Ovary (tissue), 7 donors: ENCODE measurements at regions not wholly inside any gene's neighbourhood (a gene's known extent, or its start where the extent isn't known, plus 50 kb on each side); places are given as distances from the start of the nearest gene placed in this dataset.

ENCODE experiments used
- DNase-seq, 5 donors: peaks; one replicate each; pipeline ENCODE4 v3.0.0-alpha.2; 2019 to 2020
- H3K27ac ChIP-seq, 2 donors: fragments of 200-600 bp; one replicate each; pipeline versions ENCODE4 v1.5.1 to v1.8.0; 2019 to 2022
- H3K27me3 ChIP-seq: fragments of 200-600 bp; one replicate; pipeline ENCODE4 v1.8.0; 2022
- H3K36me3 ChIP-seq: fragments of 200-600 bp; sonication (generic); one replicate; pipeline ENCODE4 v1.5.1; 2019
- H3K4me1 ChIP-seq: one replicate; pipeline ENCODE4 v1.8.1; 2013; ENCODE audit warnings: mild to moderate bottlenecking, moderate library complexity; ENCODE audit not compliant: insufficient read depth
- H3K4me3 ChIP-seq: fragments of 200-600 bp; sonication (generic); one replicate; pipeline ENCODE4 v1.5.1; 2017
- H3K9me3 ChIP-seq, 2 donors: fragments of 200-600 bp in 1 of 2; sonication (generic) in 1 of 2; one replicate each; pipeline versions ENCODE4 v1.5.1 to v1.8.1; 2013 to 2019; ENCODE audit warnings: mild to moderate bottlenecking in 1 of 2, moderate library complexity in 1 of 2
- EP300 ChIP-seq: sonication (generic); formaldehyde crosslinking; IDR thresholded peaks from one replicate; pipeline ENCODE4 v1.6.1; 2017; ENCODE audit warnings: antibody characterized with exemption
- POLR2A ChIP-seq: fragments of 450-650 bp; IDR thresholded peaks from one replicate; pipeline ENCODE4 v1.6.1; 2017; ENCODE audit warnings: antibody characterized with exemption, mild to moderate bottlenecking, moderate library complexity
- WGBS, 3 donors: extraction: QIAGEN DNeasy Blood & Tissue Kit in 1 of 3; methylation state at CpG; one replicate each; pipeline versions ENCODE4 v1.1.5 to v1.1.7; 2013 to 2017; 5-methylcytosine and 5-hydroxymethylcytosine counted together
- intact Hi-C, 4 donors: fragments of 100-400 bp; cut with DNase I; formaldehyde crosslinking; loops; one replicate each; pipeline versions ENCODE4 v1.11.0 to v1.15.1; 2022 to 2023
- TF ChIP-seq, protein P1 (sequence below), 3 donors: fragments of 450-650 bp in 2 of 3; fragments of 200-600 bp in 1 of 3; IDR thresholded peaks; one replicate each; pipeline versions ENCODE4 v1.5.1 to v1.8.0; 2016 to 2022; ENCODE audit warnings: antibody characterized with exemption in 3 of 3, mild to moderate bottlenecking in 1 of 3
- donor health status: DM: no; HTN: no; CAD: no; lungs with moderate emphysema.
- donor health status: DM: no; HTN: no; CAD: no.
- donor health status: Bipolar disorder and iron deficiency.
- donor health status: DM: no; HTN: no; CAD: no.
- donor health status: DM: yes; HTN: yes; CAD: no.

DNA sequence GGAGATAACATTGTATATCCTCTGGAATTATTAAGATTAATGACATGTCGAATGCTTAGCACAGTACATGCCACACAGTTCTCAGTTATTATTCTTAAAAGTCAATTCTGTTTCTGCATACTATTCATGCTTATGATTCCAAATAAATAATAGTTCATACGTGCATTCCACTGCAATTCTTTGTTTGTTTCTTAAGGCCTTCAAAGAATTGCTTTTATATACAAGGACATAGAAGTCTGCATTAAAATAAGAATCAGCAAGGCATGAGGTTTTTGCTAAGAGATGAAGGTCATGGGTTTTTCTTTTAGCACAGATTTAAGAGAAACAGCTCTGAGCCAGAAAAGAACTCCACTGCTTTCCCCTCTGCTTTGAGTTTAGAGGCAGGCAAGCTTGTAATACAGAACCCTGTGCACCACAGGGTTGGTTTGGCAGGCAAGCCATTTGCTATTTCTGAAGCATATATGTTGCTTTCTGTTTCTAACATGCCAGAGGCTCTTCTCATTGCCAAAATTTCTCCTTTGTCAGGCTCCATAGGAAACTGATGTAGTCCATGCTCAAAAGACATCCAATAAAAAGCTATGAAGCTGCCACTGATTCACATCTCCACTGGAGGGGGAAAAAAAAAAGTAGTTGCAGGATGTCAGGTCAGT, 420.6 kb upstream of the TYRP1 start:
- H3K27me3 ChIP-seq = no peaks in the 10 kb centered on the region
- H3K36me3 ChIP-seq = no peaks in the 10 kb centered on the region
- WGBS, 3 donors = 16 to 25% (median 19%) methylated on average over 2 of the region's 2 CpGs

DNA sequence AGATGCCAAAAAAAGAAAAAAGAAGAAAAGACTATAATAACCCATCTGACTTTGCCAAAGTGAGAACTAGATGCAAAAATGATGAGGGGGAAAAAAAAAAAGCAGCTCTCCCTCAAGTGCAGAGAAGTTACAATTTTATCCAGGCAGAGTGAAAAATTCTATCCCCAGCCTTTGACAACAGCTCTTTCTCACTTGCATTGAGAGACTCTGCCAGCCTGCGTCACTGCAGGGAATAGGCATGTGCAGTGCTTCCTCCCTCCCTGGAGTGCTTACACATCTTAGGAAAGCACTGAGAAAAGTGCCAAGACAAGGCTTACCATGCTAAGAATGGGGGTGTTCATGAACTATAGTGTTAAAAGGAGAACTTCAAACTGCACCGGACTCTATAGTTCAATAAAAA, 418.6 kb upstream of the TYRP1 start:
- DNase-seq = no peak

More for the DNA sequence above, 420.6 kb upstream of the TYRP1 start:
- TF ChIP-seq EP300 (no peak), POLR2A (no peak)
- TF ChIP-seq, protein P1, sequence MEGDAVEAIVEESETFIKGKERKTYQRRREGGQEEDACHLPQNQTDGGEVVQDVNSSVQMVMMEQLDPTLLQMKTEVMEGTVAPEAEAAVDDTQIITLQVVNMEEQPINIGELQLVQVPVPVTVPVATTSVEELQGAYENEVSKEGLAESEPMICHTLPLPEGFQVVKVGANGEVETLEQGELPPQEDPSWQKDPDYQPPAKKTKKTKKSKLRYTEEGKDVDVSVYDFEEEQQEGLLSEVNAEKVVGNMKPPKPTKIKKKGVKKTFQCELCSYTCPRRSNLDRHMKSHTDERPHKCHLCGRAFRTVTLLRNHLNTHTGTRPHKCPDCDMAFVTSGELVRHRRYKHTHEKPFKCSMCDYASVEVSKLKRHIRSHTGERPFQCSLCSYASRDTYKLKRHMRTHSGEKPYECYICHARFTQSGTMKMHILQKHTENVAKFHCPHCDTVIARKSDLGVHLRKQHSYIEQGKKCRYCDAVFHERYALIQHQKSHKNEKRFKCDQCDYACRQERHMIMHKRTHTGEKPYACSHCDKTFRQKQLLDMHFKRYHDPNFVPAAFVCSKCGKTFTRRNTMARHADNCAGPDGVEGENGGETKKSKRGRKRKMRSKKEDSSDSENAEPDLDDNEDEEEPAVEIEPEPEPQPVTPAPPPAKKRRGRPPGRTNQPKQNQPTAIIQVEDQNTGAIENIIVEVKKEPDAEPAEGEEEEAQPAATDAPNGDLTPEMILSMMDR (IDR thresholded peaks at IDR 0.05) = no peak
- Histone ChIP-seq H3K4me1 (no peaks in the 10 kb centered on the region), H3K4me3 (no peak overlapping the region), H3K27ac (no peak overlapping the region), H3K9me3 (no peaks in the 10 kb centered on the region)
- no peak for DNase-seq
- intact Hi-C loops = no loop called here

DNA sequence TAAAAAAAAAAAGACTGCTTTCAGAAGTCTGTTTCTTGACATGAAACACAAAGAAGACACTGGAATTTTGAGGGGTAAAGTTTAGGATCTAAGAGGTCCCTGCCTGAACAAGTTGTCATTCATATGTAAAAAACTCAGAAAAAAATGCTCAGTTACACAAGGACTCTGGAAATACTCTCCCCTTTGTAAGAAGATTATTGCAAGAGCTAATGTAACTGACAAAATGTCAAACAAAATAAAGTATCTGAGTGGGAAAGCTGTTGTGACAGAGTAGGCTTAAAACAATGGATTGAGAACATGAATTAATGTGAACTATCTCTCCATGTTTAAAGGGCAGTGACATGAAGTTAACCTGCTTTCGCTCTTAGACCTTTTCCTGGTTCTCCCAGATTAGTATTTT, 416.7 kb upstream of the TYRP1 start:
- no peak for DNase-seq
- H3K36me3 ChIP-seq = no peaks in the 10 kb centered on the region
- H3K27me3 ChIP-seq = no peaks in the 10 kb centered on the region
- no peaks in the 10 kb centered on the region for H3K9me3 ChIP-seq
- TF ChIP-seq POLR2A (no peak), EP300 (no peak)
- TF ChIP-seq, protein P1 (IDR thresholded peaks at IDR 0.05) = no peak
- H3K4me1 ChIP-seq = no peaks in the 10 kb centered on the region
- H3K4me3 ChIP-seq = no peak overlapping the region
- 87 to 98% (median 88%) methylated on average over 1 of the region's 1 CpG for WGBS, 3 donors
- intact Hi-C loops = no loop called here
- no peak overlapping the region for H3K27ac ChIP-seq

More for the DNA sequence above, 418.6 kb upstream of the TYRP1 start:
- Histone ChIP-seq H3K9me3 (no peaks in the 10 kb centered on the region), H3K27me3 (no peaks in the 10 kb centered on the region), H3K4me3 (no peak overlapping the region), H3K36me3 (no peaks in the 10 kb centered on the region), H3K4me1 (no peaks in the 10 kb centered on the region), H3K27ac (no peak overlapping the region)
- TF ChIP-seq, protein P1 (IDR thresholded peaks at IDR 0.05) = no peak
- TF ChIP-seq EP300 (no peak), POLR2A (no peak)
- intact Hi-C loops = no loop called here
- 35 to 56% (median 50%) methylated on average over 2 of the region's 2 CpGs for WGBS, 3 donors

DNA sequence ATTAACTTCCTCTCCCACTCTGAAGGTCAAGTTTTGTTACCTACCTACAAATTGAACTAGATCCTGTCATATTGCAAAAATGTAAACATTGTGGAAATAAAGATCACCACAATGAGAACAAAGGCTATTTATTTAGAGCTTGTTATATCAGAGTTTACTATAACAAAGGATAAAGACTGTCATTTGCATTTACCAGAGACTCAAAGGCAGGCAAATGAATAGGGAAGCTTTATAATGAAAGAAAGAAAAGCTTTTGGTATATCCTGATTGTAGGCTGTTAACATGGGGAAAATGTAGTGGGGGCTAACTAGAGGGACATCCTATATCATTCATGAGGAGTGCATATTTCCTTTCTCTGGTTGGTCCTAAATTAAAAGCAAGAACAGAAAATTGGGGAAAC, 403.5 kb upstream of the TYRP1 start:
- Histone ChIP-seq H3K4me1 (no peaks in the 10 kb centered on the region), H3K4me3 (no peak overlapping the region), H3K27ac (no peak overlapping the region), H3K36me3 (no peaks in the 10 kb centered on the region), H3K9me3 (no peaks in the 10 kb centered on the region), H3K27me3 (no peaks in the 10 kb centered on the region)
- TF ChIP-seq, protein P1 (IDR thresholded peaks at IDR 0.05) = no peak
- TF ChIP-seq POLR2A (no peak), EP300 (no peak)
- intact Hi-C loops = no loop called here
- DNase-seq = no peak
